ENCODE measurements at regions not wholly inside any gene's neighbourhood (a gene's known extent, or its start where the extent isn't known, plus 50 kb on each side); places are given as distances from the start of the nearest gene placed in this dataset.

GRCh38 chr2:117755768-117756167, 58.7 kb upstream of the DDX18 start:
- no peak for TF ChIP-seq CTCF (IDR thresholded peaks at IDR 0.05; ENCODE audit: low read depth, low read length, missing input control)
- no peak for TF ChIP-seq RXRA (IDR thresholded peaks at IDR 0.05)

Data from liver (tissue), 3 donors.